GM10248 (cell line): ENCODE measurements at regions not wholly inside any gene's neighbourhood (a gene's known extent, or its start where the extent isn't known, plus 50 kb on each side); places are given as distances from the start of the nearest gene placed in this dataset.

ENCODE experiments used
- CTCF ChIA-PET: fragments of 300-600 bp; sonication (Branson Sonifier 250); formaldehyde crosslinking; extraction: SDS; loops from one replicate; lab custom pipeline; 2021; ENCODE audit warnings: antibody characterized with exemption; lab: Yijun Ruan, JAX
- POLR2A ChIA-PET: fragments of 350-650 bp; sonication (Branson Sonifier 250); formaldehyde crosslinking; extraction: SDS; loops from one replicate; lab custom pipeline; 2020; ENCODE audit warnings: antibody characterized with exemption; lab: Yijun Ruan, JAX
- DNase-seq: peaks from one replicate; pipeline ENCODE4 v3.0.0; 2012; ENCODE audit errors: extremely low spot score
- TF ChIP-seq, protein P1 (sequence below): IDR thresholded peaks from 2 replicates; pipeline ENCODE4 v1.5.1; 2012; ENCODE audit warnings: mild to moderate bottlenecking, low read depth; ENCODE audit errors: extremely low read depth, missing control alignments, control extremely low read depth

DNA sequence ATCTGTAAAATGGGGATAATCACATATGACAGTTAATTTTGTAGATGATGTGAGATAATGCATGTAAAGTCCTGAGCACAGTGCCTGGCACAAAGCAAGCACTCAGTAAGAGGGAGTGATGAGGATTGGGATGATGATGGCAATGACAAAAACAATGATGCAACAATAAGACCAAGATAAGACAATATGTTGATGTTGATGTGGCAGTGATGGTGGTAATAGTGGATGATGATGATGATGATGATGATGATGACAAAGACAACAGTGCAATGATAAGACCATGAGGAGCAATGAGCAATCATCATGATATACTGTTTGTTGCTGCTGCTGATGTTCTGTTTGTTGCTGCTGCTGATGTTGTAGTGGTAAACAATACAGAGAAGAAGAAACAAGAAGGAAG is 344.1 kb downstream of the NPIPA8 start:
- DNase-seq: no peak
- TF ChIP-seq, protein P1, sequence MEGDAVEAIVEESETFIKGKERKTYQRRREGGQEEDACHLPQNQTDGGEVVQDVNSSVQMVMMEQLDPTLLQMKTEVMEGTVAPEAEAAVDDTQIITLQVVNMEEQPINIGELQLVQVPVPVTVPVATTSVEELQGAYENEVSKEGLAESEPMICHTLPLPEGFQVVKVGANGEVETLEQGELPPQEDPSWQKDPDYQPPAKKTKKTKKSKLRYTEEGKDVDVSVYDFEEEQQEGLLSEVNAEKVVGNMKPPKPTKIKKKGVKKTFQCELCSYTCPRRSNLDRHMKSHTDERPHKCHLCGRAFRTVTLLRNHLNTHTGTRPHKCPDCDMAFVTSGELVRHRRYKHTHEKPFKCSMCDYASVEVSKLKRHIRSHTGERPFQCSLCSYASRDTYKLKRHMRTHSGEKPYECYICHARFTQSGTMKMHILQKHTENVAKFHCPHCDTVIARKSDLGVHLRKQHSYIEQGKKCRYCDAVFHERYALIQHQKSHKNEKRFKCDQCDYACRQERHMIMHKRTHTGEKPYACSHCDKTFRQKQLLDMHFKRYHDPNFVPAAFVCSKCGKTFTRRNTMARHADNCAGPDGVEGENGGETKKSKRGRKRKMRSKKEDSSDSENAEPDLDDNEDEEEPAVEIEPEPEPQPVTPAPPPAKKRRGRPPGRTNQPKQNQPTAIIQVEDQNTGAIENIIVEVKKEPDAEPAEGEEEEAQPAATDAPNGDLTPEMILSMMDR: no peak
- ChIA-PET POLR2A (no interaction called here), CTCF (no interaction called here)

DNA sequence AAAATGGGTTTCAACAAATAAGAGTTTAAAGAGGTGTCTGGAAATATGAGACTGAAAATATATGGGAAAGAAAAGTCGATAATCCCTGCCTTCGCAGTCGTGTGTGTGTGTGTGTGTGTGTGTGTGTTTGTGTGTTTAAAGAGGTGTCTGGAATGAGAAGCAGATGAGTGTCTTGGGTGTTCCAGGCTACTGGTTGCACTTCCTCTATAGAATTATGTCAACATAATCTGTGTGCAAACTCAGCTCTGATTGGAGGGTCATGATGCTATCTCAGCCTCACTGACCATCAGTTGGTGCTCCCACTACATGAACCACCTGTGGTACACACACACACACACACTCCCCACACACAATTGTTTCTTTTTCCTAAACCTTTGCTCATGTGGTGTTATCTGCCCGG is 347.3 kb downstream of the NPIPA8 start:
- TF ChIP-seq, protein P1: no peak

DNA sequence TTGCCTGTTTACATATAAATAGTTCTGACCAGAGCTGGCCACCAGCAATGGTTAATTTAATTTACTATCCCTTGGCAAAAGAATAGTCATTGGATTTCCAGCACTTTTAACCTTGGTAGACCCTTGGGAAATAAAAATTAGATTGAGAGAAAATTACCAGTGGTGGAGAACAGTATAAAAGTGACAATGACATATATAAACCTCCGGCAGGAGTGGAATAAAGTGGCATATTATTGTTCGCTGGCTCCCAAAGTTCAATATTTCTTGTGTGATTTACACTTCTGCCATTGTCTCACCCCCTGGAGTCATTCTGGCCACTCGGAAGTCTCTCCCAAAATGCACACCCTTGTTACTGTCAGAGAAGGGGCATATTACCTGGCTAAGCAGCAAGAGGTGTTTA is 347.7 kb downstream of the NPIPA8 start:
- ChIA-PET POLR2A (no interaction called here), CTCF (no interaction called here)
- TF ChIP-seq, protein P1: no peak
- no peak for DNase-seq

More for the DNA sequence above, 347.3 kb downstream of the NPIPA8 start:
- DNase-seq: no peak
- ChIA-PET POLR2A (no interaction called here), CTCF (no interaction called here)

DNA sequence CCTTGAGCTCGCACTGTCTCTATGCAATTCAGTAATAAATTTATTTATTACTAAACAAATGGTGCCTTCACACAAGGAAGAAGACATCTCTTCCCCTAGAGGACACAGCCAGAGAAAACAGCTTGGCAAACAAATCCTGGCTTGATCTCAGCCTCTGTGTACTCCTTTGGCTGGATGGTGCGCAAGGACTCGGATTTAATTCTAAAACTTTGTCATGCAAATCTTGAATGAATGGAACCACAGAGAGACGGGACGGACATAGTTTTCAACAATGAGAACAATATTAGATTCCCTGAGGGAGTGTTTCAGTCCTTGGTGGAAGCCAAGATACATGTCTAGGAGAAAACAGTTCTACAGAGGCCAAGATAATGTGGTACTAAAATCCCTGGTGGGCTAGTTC is 349.5 kb downstream of the NPIPA8 start:
- TF ChIP-seq, protein P1: no peak
- DNase-seq: no peak
- ChIA-PET POLR2A (no interaction called here), CTCF (no interaction called here)

DNA sequence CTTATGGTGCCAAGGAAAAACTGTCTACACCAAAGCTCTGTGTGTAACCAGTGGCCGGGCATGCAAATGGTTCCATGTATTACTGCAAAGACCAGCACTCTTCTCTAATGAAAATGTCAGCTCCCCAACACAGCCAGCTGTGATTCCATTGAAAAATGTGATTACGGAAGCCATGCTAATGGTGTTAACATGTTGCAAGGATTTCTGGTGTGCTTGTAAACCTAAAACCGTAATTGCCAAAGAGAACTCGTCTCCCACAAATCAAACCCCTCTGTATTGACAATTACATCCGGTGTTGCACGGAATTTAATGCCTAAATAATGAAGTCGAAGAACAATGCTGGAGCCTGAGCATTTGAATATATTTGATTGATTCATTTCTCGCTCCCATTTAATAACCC is 351.7 kb downstream of the NPIPA8 start:
- CTCF ChIA-PET: interaction anchor here (1.8 kb wide), 1 partner anchor 13 kb away, joined by 5 read pairs; no protein-coding TSS in a partner anchor
- DNase-seq: no peak
- TF ChIP-seq, protein P1: no peak

DNA sequence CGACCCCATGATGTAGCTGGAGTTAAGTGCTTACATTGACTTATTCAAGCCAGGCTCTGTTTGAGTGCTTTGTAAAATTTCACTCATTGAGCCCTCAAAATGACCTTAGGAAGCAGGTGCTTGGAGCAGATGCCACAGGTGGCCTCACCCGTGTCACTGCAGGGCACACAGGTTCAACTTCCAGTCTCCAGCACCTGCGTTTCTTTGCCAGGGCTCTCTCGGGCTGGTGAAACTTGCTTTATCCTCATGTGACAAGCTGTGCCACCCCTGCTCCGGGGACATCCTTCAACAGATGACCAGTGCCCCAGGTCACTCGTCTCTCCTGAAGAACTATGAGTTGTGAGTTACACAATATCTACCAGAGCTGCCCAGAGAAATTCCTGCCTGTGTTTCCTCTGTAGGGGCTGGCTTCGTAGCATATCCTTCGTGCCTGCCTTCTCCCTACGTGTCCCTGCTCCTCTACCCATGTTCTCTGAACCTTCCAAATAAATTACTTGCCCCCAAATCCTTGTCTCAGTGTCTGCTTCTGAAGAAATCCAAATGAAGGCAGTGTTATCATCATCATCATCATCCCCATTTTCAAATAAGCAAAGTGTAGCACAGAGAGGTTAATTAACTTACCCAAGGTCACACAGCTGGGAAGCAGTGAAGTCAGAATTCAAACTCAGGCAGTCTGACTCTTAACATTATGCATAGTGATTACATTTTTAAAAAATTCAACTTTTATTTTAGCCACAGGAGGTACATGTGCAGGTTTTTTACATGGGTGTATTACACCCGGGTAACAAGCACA is 352.5 kb downstream of the NPIPA8 start:
- POLR2A ChIA-PET: no interaction called here
- CTCF ChIA-PET: no interaction called here
- TF ChIP-seq, protein P1: no peak
- no peak for DNase-seq

More for the DNA sequence above, 351.7 kb downstream of the NPIPA8 start:
- POLR2A ChIA-PET: no interaction called here
